Uterus (tissue), 2 donors: ENCODE measurements at regions not wholly inside any gene's neighbourhood (a gene's known extent, or its start where the extent isn't known, plus 50 kb on each side); places are given as distances from the start of the nearest gene placed in this dataset.

Experiments used
- CTCF ChIP-seq, 4 experiments: fragments of 200-600 bp in 2 of 4; fragments of 450-650 bp in 2 of 4; sonication (generic) in 2 of 4; IDR thresholded peaks; one replicate each; pipeline ENCODE4 v1.5.1; 2016 to 2019; ENCODE audit warnings: antibody characterized with exemption in 4 of 4, mild to moderate bottlenecking in 2 of 4, moderate library complexity in 1 of 4
- POLR2A ChIP-seq, 2 donors: fragments of 450-650 bp; IDR thresholded peaks; one replicate each; pipeline ENCODE4 v1.6.1; 2016; ENCODE audit warnings: antibody characterized with exemption in 2 of 2, mild to moderate bottlenecking in 1 of 2, moderate library complexity in 1 of 2

GRCh38 chr1:238153253-238153652 is 262.5 kb upstream of the ZP4 start:
- TF ChIP-seq POLR2A (IDR thresholded peaks at IDR 0.05) (no peak), CTCF (IDR thresholded peaks at IDR 0.05) (no peak)
